ENCODE measurements at regions not wholly inside any gene's neighbourhood (a gene's known extent, or its start where the extent isn't known, plus 50 kb on each side); places are given as distances from the start of the nearest gene placed in this dataset.

DNA sequence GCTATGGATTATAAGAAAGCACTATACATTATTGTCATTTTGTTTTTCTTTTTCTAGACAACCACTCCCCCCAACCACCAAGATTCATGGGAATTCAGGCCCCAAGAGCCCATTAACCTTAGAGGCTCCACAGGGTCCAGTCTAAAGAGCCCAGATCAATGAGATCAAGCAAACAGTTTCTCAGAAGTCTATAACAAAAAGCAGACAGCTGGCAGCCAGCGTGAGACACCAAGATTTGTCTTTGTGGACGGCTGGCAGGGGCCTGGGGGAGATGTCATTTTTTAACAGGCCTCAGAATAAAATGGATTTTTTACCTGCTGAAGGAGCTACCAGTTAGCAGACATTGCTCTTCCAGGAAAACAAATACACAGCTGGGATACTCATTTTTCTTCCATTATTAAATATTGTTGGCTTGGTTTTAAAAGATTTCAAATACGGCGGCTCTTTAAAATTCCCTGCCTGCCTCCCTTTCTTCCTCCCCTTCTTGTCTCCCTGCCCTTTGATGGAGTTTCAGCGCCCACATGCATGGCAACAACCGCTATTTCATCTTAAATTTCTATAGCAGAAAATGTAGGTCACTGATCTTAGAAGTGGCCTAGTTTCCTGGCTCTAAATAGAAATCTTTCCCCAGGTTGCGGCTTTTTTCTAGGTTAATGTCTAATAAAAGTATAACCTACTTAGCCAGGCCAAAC lies 130.6 kb downstream of the FAM174B start:
- TF ChIP-seq, protein P1, sequence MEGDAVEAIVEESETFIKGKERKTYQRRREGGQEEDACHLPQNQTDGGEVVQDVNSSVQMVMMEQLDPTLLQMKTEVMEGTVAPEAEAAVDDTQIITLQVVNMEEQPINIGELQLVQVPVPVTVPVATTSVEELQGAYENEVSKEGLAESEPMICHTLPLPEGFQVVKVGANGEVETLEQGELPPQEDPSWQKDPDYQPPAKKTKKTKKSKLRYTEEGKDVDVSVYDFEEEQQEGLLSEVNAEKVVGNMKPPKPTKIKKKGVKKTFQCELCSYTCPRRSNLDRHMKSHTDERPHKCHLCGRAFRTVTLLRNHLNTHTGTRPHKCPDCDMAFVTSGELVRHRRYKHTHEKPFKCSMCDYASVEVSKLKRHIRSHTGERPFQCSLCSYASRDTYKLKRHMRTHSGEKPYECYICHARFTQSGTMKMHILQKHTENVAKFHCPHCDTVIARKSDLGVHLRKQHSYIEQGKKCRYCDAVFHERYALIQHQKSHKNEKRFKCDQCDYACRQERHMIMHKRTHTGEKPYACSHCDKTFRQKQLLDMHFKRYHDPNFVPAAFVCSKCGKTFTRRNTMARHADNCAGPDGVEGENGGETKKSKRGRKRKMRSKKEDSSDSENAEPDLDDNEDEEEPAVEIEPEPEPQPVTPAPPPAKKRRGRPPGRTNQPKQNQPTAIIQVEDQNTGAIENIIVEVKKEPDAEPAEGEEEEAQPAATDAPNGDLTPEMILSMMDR (IDR thresholded peaks at IDR 0.05): no peak
- TF ChIP-seq POLR2A (IDR thresholded peaks at IDR 0.05): no peak
